Fibroblast of lung (primary cell): ENCODE measurements at regions not wholly inside any gene's neighbourhood (a gene's known extent, or its start where the extent isn't known, plus 50 kb on each side); places are given as distances from the start of the nearest gene placed in this dataset.
A peak's percentile ranks its signal among the peaks of the same experiment; 100 is the strongest.
"Not testable (repeated sequence)": the region's sequence is repeated elsewhere in the genome, so short reads cannot be mapped to it uniquely, and the experiment has no call there.

Experiments used
- DNase-seq, 2 donors: peaks; one replicate each; pipeline versions ENCODE4 v3.0.0 to v3.0.0-alpha.2; 2010; ENCODE audit warnings: low read depth in 2 of 2
- H2AFZ ChIP-seq: 2 replicates; pipeline ENCODE4 v1.5.1; 2012; ENCODE audit warnings: low read length, control low read depth, inconsistent platforms
- H3K27ac ChIP-seq: 2 replicates; pipeline ENCODE4 v1.5.1; 2011; ENCODE audit warnings: low read length, control low read depth; ENCODE audit not compliant: insufficient read depth
- H3K27me3 ChIP-seq: 2 replicates; pipeline ENCODE4 v1.5.1; 2011; ENCODE audit warnings: mild to moderate bottlenecking, low read length; ENCODE audit not compliant: control insufficient read depth, insufficient read depth
- H3K36me3 ChIP-seq: 2 replicates; pipeline ENCODE4 v1.5.1; 2011; ENCODE audit warnings: low read length; ENCODE audit not compliant: control insufficient read depth, insufficient read depth
- H3K4me1 ChIP-seq: 2 replicates; pipeline ENCODE4 v1.5.1; 2011; ENCODE audit warnings: low read length; ENCODE audit not compliant: control insufficient read depth, insufficient read depth; ENCODE audit errors: extremely low read depth
- H3K4me2 ChIP-seq: 2 replicates; pipeline ENCODE4 v1.5.1; 2011; ENCODE audit warnings: low read length, control low read depth; ENCODE audit not compliant: insufficient read depth; ENCODE audit errors: extremely low read depth
- H3K4me3 ChIP-seq, 4 experiments: fragments of 200-600 bp in 1 of 4; sonication (generic) in 1 of 4; replicated peaks in 1 of 4; 2 replicates each; pipeline ENCODE4 v1.5.1; 2011 to 2016; ENCODE audit warnings: low read length in 4 of 4, low read depth in 3 of 4, mild to moderate bottlenecking in 3 of 4, control low read depth in 2 of 4, inconsistent platforms in 1 of 4, mixed read lengths in 1 of 4; ENCODE audit not compliant: insufficient read depth in 1 of 4; ENCODE audit errors: control extremely low read depth in 1 of 4
- H3K79me2 ChIP-seq: 2 replicates; pipeline ENCODE4 v1.5.1; 2012; ENCODE audit warnings: mild to moderate bottlenecking, low read length, inconsistent platforms; ENCODE audit not compliant: control insufficient read depth, insufficient read depth
- H3K9ac ChIP-seq: 2 replicates; pipeline ENCODE4 v1.5.1; 2011; ENCODE audit warnings: mild to moderate bottlenecking, low read length, control low read depth; ENCODE audit not compliant: insufficient read depth
- H3K9me3 ChIP-seq: 2 replicates; pipeline ENCODE4 v1.5.1; 2012; ENCODE audit warnings: low read depth, low read length; ENCODE audit not compliant: control insufficient read depth, insufficient read depth
- H4K20me1 ChIP-seq: 2 replicates; pipeline ENCODE4 v1.5.1; 2011; ENCODE audit warnings: low read length; ENCODE audit not compliant: control insufficient read depth, insufficient read depth; ENCODE audit errors: extremely low read depth
- EZH2 ChIP-seq: IDR thresholded peaks from 2 replicates; pipeline ENCODE4 v1.5.1; 2012; ENCODE audit warnings: low read length, control low read depth, mild to moderate bottlenecking; ENCODE audit errors: missing control alignments
- TF ChIP-seq, protein P1 (sequence below), 2 donors: IDR thresholded peaks in 1 of 2; conservative IDR thresholded peaks in 1 of 2; 1 replicate in 1 of 2; 2 replicates in 1 of 2; pipeline ENCODE4 v1.5.1; 2011 to 2012; ENCODE audit warnings: low read length in 2 of 2, control low read depth in 1 of 2, inconsistent platforms in 1 of 2, low read depth in 1 of 2, mild to moderate bottlenecking in 1 of 2

DNA sequence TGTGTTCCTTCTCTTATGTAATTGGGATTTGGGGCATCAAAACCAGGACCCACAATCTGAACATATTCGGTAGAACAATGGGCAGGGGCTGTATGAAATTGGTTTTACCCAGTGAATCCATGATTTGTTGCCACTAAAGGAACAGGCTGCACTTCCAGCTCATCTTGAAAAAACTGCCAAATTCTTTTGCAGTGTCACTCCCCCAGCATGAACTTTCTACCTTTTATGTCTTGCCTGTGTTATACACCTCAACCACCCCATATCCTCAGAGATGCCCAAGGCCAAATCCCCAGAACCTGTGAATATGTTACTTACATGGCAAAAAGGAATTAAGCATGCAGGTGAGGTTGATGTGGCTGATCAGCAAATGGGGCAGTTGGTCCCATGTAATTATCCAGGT lies 280.2 kb upstream of the ECI2 start:
- Histone ChIP-seq H3K9me3 (no peaks in the 10 kb centered on the region), H2AFZ (no peak overlapping the region), H3K79me2 (no peaks in the 10 kb centered on the region), H3K4me1 (no peaks in the 10 kb centered on the region), H3K9ac (no peak overlapping the region), H3K27me3 (no peaks in the 10 kb centered on the region), H4K20me1 (no peaks in the 10 kb centered on the region), H3K36me3 (no peaks in the 10 kb centered on the region), H3K4me2 (no peak overlapping the region), H3K4me3 (no peak overlapping the region), H3K27ac (no peak overlapping the region)
- no peak for DNase-seq
- no peak for TF ChIP-seq EZH2
- TF ChIP-seq, protein P1, sequence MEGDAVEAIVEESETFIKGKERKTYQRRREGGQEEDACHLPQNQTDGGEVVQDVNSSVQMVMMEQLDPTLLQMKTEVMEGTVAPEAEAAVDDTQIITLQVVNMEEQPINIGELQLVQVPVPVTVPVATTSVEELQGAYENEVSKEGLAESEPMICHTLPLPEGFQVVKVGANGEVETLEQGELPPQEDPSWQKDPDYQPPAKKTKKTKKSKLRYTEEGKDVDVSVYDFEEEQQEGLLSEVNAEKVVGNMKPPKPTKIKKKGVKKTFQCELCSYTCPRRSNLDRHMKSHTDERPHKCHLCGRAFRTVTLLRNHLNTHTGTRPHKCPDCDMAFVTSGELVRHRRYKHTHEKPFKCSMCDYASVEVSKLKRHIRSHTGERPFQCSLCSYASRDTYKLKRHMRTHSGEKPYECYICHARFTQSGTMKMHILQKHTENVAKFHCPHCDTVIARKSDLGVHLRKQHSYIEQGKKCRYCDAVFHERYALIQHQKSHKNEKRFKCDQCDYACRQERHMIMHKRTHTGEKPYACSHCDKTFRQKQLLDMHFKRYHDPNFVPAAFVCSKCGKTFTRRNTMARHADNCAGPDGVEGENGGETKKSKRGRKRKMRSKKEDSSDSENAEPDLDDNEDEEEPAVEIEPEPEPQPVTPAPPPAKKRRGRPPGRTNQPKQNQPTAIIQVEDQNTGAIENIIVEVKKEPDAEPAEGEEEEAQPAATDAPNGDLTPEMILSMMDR (conservative IDR thresholded peaks at IDR 0.05 in 1 of 2, IDR thresholded peaks at IDR 0.05 in 1 of 2; ENCODE audit: low read depth in 1 of 2, low read length in 2 of 2) = no peak

DNA sequence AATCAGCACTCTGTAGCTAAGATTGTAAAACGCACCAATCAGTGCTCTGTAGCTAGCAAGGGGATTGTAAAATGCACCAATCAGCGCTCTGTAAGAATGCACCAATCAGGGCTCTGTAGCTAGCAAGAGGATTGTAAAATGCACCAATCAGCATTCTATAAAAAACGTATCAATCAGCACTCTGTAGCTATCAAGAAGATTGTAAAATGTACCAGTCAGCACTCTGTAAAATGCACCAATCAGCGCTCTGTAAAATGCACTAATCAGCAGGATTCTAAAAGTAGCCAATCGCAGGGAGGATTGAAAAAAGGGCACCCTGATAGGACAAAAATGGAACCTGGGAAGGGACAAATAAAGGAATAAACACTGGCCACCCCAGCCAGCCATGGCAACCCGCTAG lies 278.7 kb upstream of the ECI2 start:
- H3K27ac ChIP-seq, H3K4me2 ChIP-seq, H3K4me3 ChIP-seq, H4K20me1 ChIP-seq, H3K4me1 ChIP-seq, H2AFZ ChIP-seq, DNase-seq, H3K9ac ChIP-seq, H3K27me3 ChIP-seq, H3K9me3 ChIP-seq, H3K36me3 ChIP-seq, H3K79me2 ChIP-seq: not testable (repeated sequence)

DNA sequence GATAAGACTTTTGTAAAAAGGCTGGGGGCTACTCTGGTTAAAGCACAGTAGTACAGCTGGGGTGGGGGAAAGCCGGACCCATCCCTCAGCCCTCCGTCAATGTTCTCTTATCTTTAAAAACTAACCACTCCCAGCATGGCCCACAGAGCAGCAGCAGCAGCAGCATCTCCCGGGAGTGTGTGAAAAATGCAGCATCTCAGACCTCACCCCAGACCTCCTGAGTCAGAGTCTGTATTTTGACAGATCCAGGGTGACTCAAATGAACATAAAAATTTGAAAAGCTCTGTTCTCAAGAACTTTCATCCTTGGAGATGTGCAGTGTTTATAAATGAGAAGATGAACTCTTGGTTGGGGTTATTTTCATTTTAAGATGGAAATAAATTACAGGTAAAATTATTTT lies 277.7 kb upstream of the ECI2 start:
- TF ChIP-seq, protein P1 (conservative IDR thresholded peaks at IDR 0.05 in 1 of 2, IDR thresholded peaks at IDR 0.05 in 1 of 2; ENCODE audit: low read depth in 1 of 2, low read length in 2 of 2) = no peak
- no peak for TF ChIP-seq EZH2
- no peaks in the 10 kb centered on the region for H3K79me2 ChIP-seq
- no peaks in the 10 kb centered on the region for H4K20me1 ChIP-seq
- no peaks in the 10 kb centered on the region for H3K9me3 ChIP-seq
- no peaks in the 10 kb centered on the region for H3K36me3 ChIP-seq
- no peaks in the 10 kb centered on the region for H3K27me3 ChIP-seq
- no peak overlapping the region for H3K4me3 ChIP-seq
- no peak overlapping the region for H3K9ac ChIP-seq
- H3K4me2 ChIP-seq = no peak overlapping the region
- no peak overlapping the region for H2AFZ ChIP-seq
- peak; percentile 57 to 64 for DNase-seq
- H3K27ac ChIP-seq = no peak overlapping the region
- H3K4me1 ChIP-seq = no peaks in the 10 kb centered on the region
